OCI-LY7 (cell line): ENCODE measurements at regions not wholly inside any gene's neighbourhood (a gene's known extent, or its start where the extent isn't known, plus 50 kb on each side); places are given as distances from the start of the nearest gene placed in this dataset.

Experiments
- BruUV-seq: library from RNA; stranded (reverse); fragments of 400-500 nt; replicated peaks from 2 replicates; lab custom pipeline; 2021; lab: Mats Ljungman, UMichigan
- CTCF ChIA-PET: fragments of 300-600 bp; sonication (Branson Sonifier 250); formaldehyde crosslinking; loops from one replicate; lab custom pipeline; 2022; ENCODE audit warnings: antibody characterized with exemption; ENCODE audit not compliant: unreplicated experiment; lab: Charles Lee
- POLR2A ChIA-PET: fragments of 300-600 bp; sonication (Branson Sonifier 250); formaldehyde crosslinking; loops from one replicate; lab custom pipeline; 2022; ENCODE audit warnings: antibody characterized with exemption; lab: Charles Lee
- DNase-seq: peaks from one replicate; pipeline ENCODE4 v3.0.0-alpha.2; 2015; ENCODE audit warnings: low spot score
- H2AFZ ChIP-seq: fragments of 200-600 bp; sonication (generic), shearing (Covaris generic); 2 replicates; pipeline ENCODE4 v1.6.1; 2014; ENCODE audit warnings: mild to moderate bottlenecking, antibody characterized with exemption, low read length, moderate library complexity
- H3K27ac ChIP-seq: fragments of 200-600 bp; sonication (generic); 2 replicates; pipeline ENCODE4 v1.5.1; 2014; ENCODE audit warnings: mixed run types, low read depth, mild to moderate bottlenecking, moderate library complexity, low read length, inconsistent platforms; ENCODE audit not compliant: poor library complexity, severe bottlenecking
- H3K36me3 ChIP-seq: fragments of 200-600 bp; sonication (generic); 2 replicates; pipeline ENCODE4 v1.6.1; 2014; ENCODE audit warnings: mild to moderate bottlenecking, antibody characterized with exemption, low read length, moderate library complexity, mixed read lengths; ENCODE audit not compliant: insufficient read depth
- H3K4me1 ChIP-seq: fragments of 200-600 bp; sonication (generic); 2 replicates; pipeline ENCODE4 v1.5.1; 2014; ENCODE audit warnings: mild to moderate bottlenecking, low read length; ENCODE audit not compliant: insufficient read depth, poor library complexity, severe bottlenecking
- H3K4me2 ChIP-seq: fragments of 200-600 bp; sonication (generic); 2 replicates; pipeline ENCODE4 v1.6.1; 2014; ENCODE audit warnings: mild to moderate bottlenecking, low read length
- H3K4me3 ChIP-seq: fragments of 200-600 bp; sonication (generic); 2 replicates; pipeline ENCODE4 v1.5.1; 2014; ENCODE audit warnings: mild to moderate bottlenecking, low read depth, low read length; ENCODE audit not compliant: poor library complexity, severe bottlenecking
- H3K79me2 ChIP-seq: fragments of 200-600 bp; sonication (generic); 2 replicates; pipeline ENCODE4 v1.6.1; 2016; ENCODE audit warnings: low read depth, mild to moderate bottlenecking, low read length, moderate library complexity, mixed read lengths; ENCODE audit not compliant: insufficient read depth
- H3K9me2 ChIP-seq: fragments of 200-600 bp; sonication (generic); 2 replicates; pipeline ENCODE4 v1.6.1; 2016; ENCODE audit warnings: mild to moderate bottlenecking, low read length, mixed read lengths; ENCODE audit not compliant: insufficient read depth
- H3K9me3 ChIP-seq: fragments of 200-600 bp; sonication (generic); 2 replicates; pipeline ENCODE4 v1.6.1; 2014; ENCODE audit warnings: mild to moderate bottlenecking, mixed run types, low read length, mixed read lengths
- H4K20me1 ChIP-seq: fragments of 200-600 bp; sonication (generic); 2 replicates; pipeline ENCODE4 v1.6.1; 2014; ENCODE audit warnings: mild to moderate bottlenecking, antibody characterized with exemption, low read length, moderate library complexity, mixed read lengths; ENCODE audit not compliant: insufficient read depth
- EZH2phosphoT487 ChIP-seq: fragments of 200-600 bp; sonication (generic); IDR thresholded peaks from 2 replicates; pipeline ENCODE4 v1.6.1; 2018; ENCODE audit warnings: low read depth, borderline replicate concordance, mild to moderate bottlenecking, mixed run types, antibody characterized with exemption, low read length, moderate library complexity, mixed read lengths
- intact Hi-C: fragments of 100-400 bp; cut with micrococcal nuclease; formaldehyde crosslinking; loops from one replicate; pipeline ENCODE4 v1.10.0; 2022; ENCODE audit not compliant: unreplicated experiment
- TF ChIP-seq, protein P1 (sequence below): fragments of 200-600 bp; sonication (generic); conservative IDR thresholded peaks from 2 replicates; pipeline ENCODE4 v1.5.1; 2014; ENCODE audit warnings: mild to moderate bottlenecking, antibody characterized with exemption, low read length, moderate library complexity, mixed read lengths

GRCh38 chr16:9262941-9263715, 171.7 kb downstream of the HAPSTR1 start:
- POLR2A ChIA-PET, result interaction anchor here (0.6 kb wide), 1 partner anchor 711 kb away, joined by 3 read pairs; no protein-coding TSS in a partner anchor
- no peaks in the 10 kb centered on the region for H3K9me2 ChIP-seq
- H3K4me3 ChIP-seq, result no peak overlapping the region
- BruUV-seq, result no TSS peak
- no peaks in the 10 kb centered on the region for H3K36me3 ChIP-seq
- no peak overlapping the region for H3K27ac ChIP-seq
- no peaks in the 10 kb centered on the region for H3K4me1 ChIP-seq
- no peak overlapping the region for H2AFZ ChIP-seq
- H4K20me1 ChIP-seq, result no peaks in the 10 kb centered on the region
- CTCF ChIA-PET, result no interaction called here
- H3K9me3 ChIP-seq, result no peaks in the 10 kb centered on the region
- TF ChIP-seq EZH2phosphoT487, result no peak
- TF ChIP-seq, protein P1, sequence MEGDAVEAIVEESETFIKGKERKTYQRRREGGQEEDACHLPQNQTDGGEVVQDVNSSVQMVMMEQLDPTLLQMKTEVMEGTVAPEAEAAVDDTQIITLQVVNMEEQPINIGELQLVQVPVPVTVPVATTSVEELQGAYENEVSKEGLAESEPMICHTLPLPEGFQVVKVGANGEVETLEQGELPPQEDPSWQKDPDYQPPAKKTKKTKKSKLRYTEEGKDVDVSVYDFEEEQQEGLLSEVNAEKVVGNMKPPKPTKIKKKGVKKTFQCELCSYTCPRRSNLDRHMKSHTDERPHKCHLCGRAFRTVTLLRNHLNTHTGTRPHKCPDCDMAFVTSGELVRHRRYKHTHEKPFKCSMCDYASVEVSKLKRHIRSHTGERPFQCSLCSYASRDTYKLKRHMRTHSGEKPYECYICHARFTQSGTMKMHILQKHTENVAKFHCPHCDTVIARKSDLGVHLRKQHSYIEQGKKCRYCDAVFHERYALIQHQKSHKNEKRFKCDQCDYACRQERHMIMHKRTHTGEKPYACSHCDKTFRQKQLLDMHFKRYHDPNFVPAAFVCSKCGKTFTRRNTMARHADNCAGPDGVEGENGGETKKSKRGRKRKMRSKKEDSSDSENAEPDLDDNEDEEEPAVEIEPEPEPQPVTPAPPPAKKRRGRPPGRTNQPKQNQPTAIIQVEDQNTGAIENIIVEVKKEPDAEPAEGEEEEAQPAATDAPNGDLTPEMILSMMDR, result no peak
- DNase-seq, result no peak
- no peak overlapping the region for H3K4me2 ChIP-seq
- intact Hi-C loops, result no loop called here
- H3K79me2 ChIP-seq, result no peaks in the 10 kb centered on the region

- TF ChIP-seq EZH2phosphoT487, result no peak
- TF ChIP-seq, protein P1, result no peak
- Histone ChIP-seq H3K9me2 (no peaks in the 10 kb centered on the region), H4K20me1 (no peaks in the 10 kb centered on the region), H3K9me3 (no peaks in the 10 kb centered on the region), H3K4me2 (no peak overlapping the region), H3K4me1 (no peaks in the 10 kb centered on the region), H3K27ac (no peak overlapping the region), H3K79me2 (no peaks in the 10 kb centered on the region), H2AFZ (no peak overlapping the region), H3K36me3 (no peaks in the 10 kb centered on the region), H3K4me3 (no peak overlapping the region)
- ChIA-PET POLR2A (no interaction called here), CTCF (no interaction called here)
- no peak for DNase-seq
- BruUV-seq, result no TSS peak
- intact Hi-C loops, result no loop called here
These were observed 172.6 kb downstream of the HAPSTR1 start for GRCh38 chr16:9264067-9264466.

GRCh38 chr16:9268446-9268845, 177.0 kb downstream of the HAPSTR1 start:
- ChIA-PET POLR2A (no interaction called here), CTCF (no interaction called here)
- no peaks in the 10 kb centered on the region for H3K9me3 ChIP-seq
- H3K4me2 ChIP-seq, result no peak overlapping the region
- H3K27ac ChIP-seq, result no peak overlapping the region
- no peaks in the 10 kb centered on the region for H3K36me3 ChIP-seq
- H3K4me1 ChIP-seq, result no peaks in the 10 kb centered on the region
- no peaks in the 10 kb centered on the region for H3K79me2 ChIP-seq
- no peak overlapping the region for H3K4me3 ChIP-seq
- no TSS peak for BruUV-seq
- H3K9me2 ChIP-seq, result no peaks in the 10 kb centered on the region
- no peak overlapping the region for H2AFZ ChIP-seq
- H4K20me1 ChIP-seq, result no peaks in the 10 kb centered on the region
- no peak for DNase-seq
- no peak for TF ChIP-seq EZH2phosphoT487
- TF ChIP-seq, protein P1, result no peak
- intact Hi-C loops, result no loop called here
